GM12891 (cell line): ENCODE measurements at regions not wholly inside any gene's neighbourhood (a gene's known extent, or its start where the extent isn't known, plus 50 kb on each side); places are given as distances from the start of the nearest gene placed in this dataset.

Experiments used
- DNase-seq: peaks from one replicate; pipeline ENCODE4 v3.0.0; 2011; ENCODE audit warnings: low spot score; ENCODE audit not compliant: insufficient read length
- FAIRE-seq: peaks from 2 replicates; lab custom pipeline; 2011; peaks lifted over from hg19 to GRCh38; lab: Jason Lieb, UNC
- PAX5 ChIP-seq: IDR thresholded peaks from 2 replicates; pipeline ENCODE4 v1.6.1; 2011; ENCODE audit warnings: low read length, moderate library complexity, mild to moderate bottlenecking; ENCODE audit not compliant: insufficient read depth, severe bottlenecking
- POLR2A ChIP-seq: IDR thresholded peaks from 2 replicates; pipeline ENCODE4 v1.6.1; 2011; ENCODE audit warnings: low read depth, low read length, control low read depth
- POLR2AphosphoS5 ChIP-seq: IDR thresholded peaks from 2 replicates; pipeline ENCODE4 v1.6.1; 2011; ENCODE audit warnings: low read depth, low read length, control low read depth
- POU2F2 ChIP-seq: IDR thresholded peaks from 2 replicates; pipeline ENCODE4 v1.6.1; 2011; ENCODE audit warnings: low read depth, mild to moderate bottlenecking, control low read depth, low read length, moderate library complexity
- SPI1 ChIP-seq: IDR thresholded peaks from 2 replicates; pipeline ENCODE4 v1.6.1; 2011; ENCODE audit warnings: low read depth, low read length, control low read depth
- TAF1 ChIP-seq: IDR thresholded peaks from 2 replicates; pipeline ENCODE4 v1.6.1; 2011; ENCODE audit warnings: low read depth, low read length, control low read depth

- DNase-seq (no peak), FAIRE-seq (no peak)
- TF ChIP-seq PAX5 (no peak), POU2F2 (no peak), TAF1 (no peak), POLR2AphosphoS5 (no peak), POLR2A (no peak), SPI1 (no peak)
These were observed 654.2 kb downstream of the PCDH7 start for GRCh38 chr4:31374256-31374960.

- FAIRE-seq (no peak), DNase-seq (no peak)
- TF ChIP-seq PAX5 (no peak), POLR2A (no peak), POLR2AphosphoS5 (no peak), SPI1 (no peak), POU2F2 (no peak), TAF1 (no peak)
These were observed 655.8 kb downstream of the PCDH7 start for GRCh38 chr4:31375936-31376335.

DNA sequence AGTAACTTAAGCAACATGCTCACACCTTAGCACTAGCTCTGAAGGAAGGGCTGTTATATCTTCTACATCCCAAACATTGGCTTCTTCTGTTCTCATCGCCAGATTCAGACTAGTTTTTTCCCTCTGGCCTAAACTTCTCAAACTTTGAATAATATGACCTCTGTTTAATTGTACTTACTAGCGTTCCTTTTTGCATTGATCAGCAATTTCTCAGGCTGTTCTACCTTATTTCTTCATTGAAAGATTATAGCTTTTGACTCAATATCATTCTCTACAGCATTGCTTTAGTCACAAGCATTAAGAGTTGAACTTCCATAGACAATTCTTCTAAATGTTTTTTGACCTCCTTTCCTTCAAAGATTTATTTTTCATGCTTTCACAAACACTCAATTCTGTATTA, 659.2 kb downstream of the PCDH7 start:
- TF ChIP-seq TAF1 (no peak), POU2F2 (no peak)
- FAIRE-seq: no peak
- DNase-seq: no peak

- no peak for DNase-seq
- no peak for FAIRE-seq
These were observed 663.6 kb downstream of the PCDH7 start for GRCh38 chr4:31383767-31384166.

DNA sequence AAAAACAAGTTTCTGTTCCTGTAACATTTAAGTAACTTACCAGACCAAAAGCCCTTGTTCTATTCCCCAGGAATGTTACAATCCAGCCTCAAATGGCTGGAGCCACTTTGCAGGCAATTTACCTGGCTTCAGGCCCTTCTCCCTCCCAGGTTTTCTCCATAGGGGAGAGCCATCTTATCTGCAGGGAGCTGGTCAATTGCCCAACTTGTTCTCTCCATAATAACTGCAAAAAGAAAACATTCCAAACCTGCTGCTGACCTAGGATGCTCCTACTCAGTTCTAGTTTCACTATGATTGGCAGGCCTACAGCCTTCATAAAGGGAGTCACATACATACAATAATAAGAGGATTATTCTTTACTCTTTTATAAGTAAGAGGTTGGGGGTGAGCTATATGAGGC, 670.7 kb downstream of the PCDH7 start:
- no peak for DNase-seq
- no peak for FAIRE-seq
- TF ChIP-seq POLR2A (no peak), TAF1 (no peak), SPI1 (no peak), POU2F2 (no peak), POLR2AphosphoS5 (no peak), PAX5 (no peak)

More at GRCh38 chr4:31383767-31384166, 663.6 kb downstream of the PCDH7 start:
- no peak for TF ChIP-seq POU2F2
- no peak for TF ChIP-seq TAF1
- no peak for TF ChIP-seq PAX5
- TF ChIP-seq POLR2A: no peak
- TF ChIP-seq SPI1: no peak
- no peak for TF ChIP-seq POLR2AphosphoS5

GRCh38 chr4:31391976-31392375, 671.8 kb downstream of the PCDH7 start:
- DNase-seq (no peak), FAIRE-seq (no peak)
- TF ChIP-seq POLR2A (no peak), PAX5 (no peak), POU2F2 (no peak), POLR2AphosphoS5 (no peak), TAF1 (no peak)

DNA sequence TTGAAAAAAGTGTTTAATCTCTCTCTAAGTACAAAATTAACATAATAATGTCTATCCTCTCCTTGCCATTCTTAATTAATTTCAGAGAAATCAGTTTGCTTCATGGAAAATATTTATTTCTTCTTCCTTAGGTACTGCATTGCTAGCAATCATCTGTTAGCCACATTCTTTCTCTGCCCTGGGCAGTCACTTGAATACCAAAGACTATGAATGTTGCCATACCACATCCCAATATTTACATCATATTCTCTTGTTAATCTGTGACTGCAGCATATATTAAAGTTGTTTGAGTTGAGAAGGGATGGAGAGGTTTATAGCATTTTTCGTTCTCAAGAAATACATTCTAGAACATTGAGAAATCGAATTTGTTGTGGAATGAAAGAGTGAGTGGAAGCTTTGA, 672.8 kb downstream of the PCDH7 start:
- TF ChIP-seq POU2F2: no peak
- no peak for TF ChIP-seq POLR2AphosphoS5
- TF ChIP-seq PAX5: no peak
- TF ChIP-seq SPI1: no peak
- no peak for TF ChIP-seq POLR2A
- TF ChIP-seq TAF1: no peak
- FAIRE-seq (no peak), DNase-seq (no peak)

DNA sequence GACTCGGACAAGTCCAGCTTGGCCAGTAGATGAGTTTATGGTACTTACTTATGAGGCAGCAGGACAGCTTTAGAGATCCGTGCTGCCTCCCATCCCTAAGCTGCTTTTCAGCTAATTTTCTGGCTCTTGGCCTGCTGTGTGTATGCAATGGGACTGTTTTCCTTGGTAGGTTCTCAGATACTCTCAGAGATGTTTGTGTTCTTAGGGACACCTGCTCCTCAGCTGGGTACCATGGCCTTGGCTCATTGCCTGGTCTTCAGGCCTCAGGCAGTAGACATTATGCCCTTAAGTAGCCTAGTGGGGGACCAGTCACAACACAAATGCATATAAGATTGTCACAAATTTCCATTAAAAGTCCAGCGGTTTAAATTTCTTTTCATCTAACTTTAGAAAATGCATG, 688.0 kb downstream of the PCDH7 start:
- DNase-seq (no peak), FAIRE-seq (no peak)
- TF ChIP-seq POLR2AphosphoS5: no peak
- TF ChIP-seq SPI1: no peak
- no peak for TF ChIP-seq POU2F2
- TF ChIP-seq TAF1: no peak
- no peak for TF ChIP-seq PAX5
- no peak for TF ChIP-seq POLR2A

DNA sequence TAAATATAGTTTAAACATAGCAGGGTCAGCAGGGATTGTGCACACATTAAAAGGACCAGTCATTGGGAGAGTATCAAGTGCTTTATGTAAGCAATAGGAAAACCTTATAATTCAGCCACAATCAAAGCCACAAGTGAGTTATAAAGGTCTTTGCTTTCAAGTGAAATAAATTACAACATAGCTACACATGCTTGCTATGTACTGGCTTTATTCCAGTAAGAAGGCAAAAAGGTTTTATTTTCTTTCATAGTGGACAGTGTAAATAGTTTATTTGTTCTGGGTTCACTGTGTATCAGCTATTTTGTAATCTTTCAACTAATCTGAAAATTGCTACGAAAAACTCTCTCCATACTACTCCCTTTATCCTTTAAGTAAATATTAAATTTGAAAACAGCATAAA, 691.4 kb downstream of the PCDH7 start:
- FAIRE-seq (no peak), DNase-seq (no peak)
- TF ChIP-seq POLR2AphosphoS5 (no peak), POLR2A (no peak), PAX5 (no peak), TAF1 (no peak), POU2F2 (no peak), SPI1 (no peak)

GRCh38 chr4:31415629-31416028, 695.5 kb downstream of the PCDH7 start:
- DNase-seq: no peak
- FAIRE-seq: no peak
- TF ChIP-seq SPI1: no peak
- no peak for TF ChIP-seq POLR2A
- TF ChIP-seq PAX5: no peak
- no peak for TF ChIP-seq POU2F2
- no peak for TF ChIP-seq TAF1
